ENCODE measurements at regions not wholly inside any gene's neighbourhood (a gene's known extent, or its start where the extent isn't known, plus 50 kb on each side); places are given as distances from the start of the nearest gene placed in this dataset.

GRCh38 chr14:98010784-98011183, 1213.6 kb downstream of the VRK1 start:
- DNase-seq = no peak
- no peaks in the 10 kb centered on the region for H3K9me3 Mint-ChIP-seq
- H3K36me3 Mint-ChIP-seq (ENCODE audit: low read depth) = no peaks in the 10 kb centered on the region
- TF ChIP-seq CTCF (IDR thresholded peaks at IDR 0.05) = no peak
- H3K4me1 Mint-ChIP-seq = no peaks in the 10 kb centered on the region
- no peak overlapping the region for H3K27ac Mint-ChIP-seq
- peaks cover 13% of the 10 kb centered on the region for H3K27me3 Mint-ChIP-seq (ENCODE audit: low read depth, poor library complexity)
- H3K4me3 Mint-ChIP-seq = no peak overlapping the region

GRCh38 chr14:98014851-98015615, 1217.9 kb downstream of the VRK1 start:
- H3K36me3 Mint-ChIP-seq (ENCODE audit: low read depth) = no peaks in the 10 kb centered on the region

GRCh38 chr14:98015921-98016320, 1218.7 kb downstream of the VRK1 start:
- Mint-ChIP-seq H3K4me3 (no peak overlapping the region), H3K27ac (no peak overlapping the region), H3K27me3 (ENCODE audit: low read depth, poor library complexity) (peaks cover 29% of the 10 kb centered on the region), H3K36me3 (ENCODE audit: low read depth) (no peaks in the 10 kb centered on the region), H3K9me3 (no peaks in the 10 kb centered on the region), H3K4me1 (no peaks in the 10 kb centered on the region)
- no peak for TF ChIP-seq CTCF (IDR thresholded peaks at IDR 0.05)
- DNase-seq = no peak

More at GRCh38 chr14:98014851-98015615, 1217.9 kb downstream of the VRK1 start:
- H3K9me3 Mint-ChIP-seq = no peaks in the 10 kb centered on the region
- no peak overlapping the region for H3K4me3 Mint-ChIP-seq
- H3K27me3 Mint-ChIP-seq (ENCODE audit: low read depth, poor library complexity) = peaks cover 26% of the 10 kb centered on the region
- H3K4me1 Mint-ChIP-seq = no peaks in the 10 kb centered on the region
- no peak overlapping the region for H3K27ac Mint-ChIP-seq
- no peak for DNase-seq
- TF ChIP-seq CTCF (IDR thresholded peaks at IDR 0.05) = no peak

GRCh38 chr14:98018628-98019027, 1221.4 kb downstream of the VRK1 start:
- Mint-ChIP-seq H3K36me3 (ENCODE audit: low read depth) (no peaks in the 10 kb centered on the region), H3K27ac (no peak overlapping the region), H3K27me3 (ENCODE audit: low read depth, poor library complexity) (peaks cover 42% of the 10 kb centered on the region), H3K4me1 (no peaks in the 10 kb centered on the region), H3K4me3 (no peak overlapping the region), H3K9me3 (no peaks in the 10 kb centered on the region)
- TF ChIP-seq CTCF (IDR thresholded peaks at IDR 0.05) = no peak
- no peak for DNase-seq

- no peak for TF ChIP-seq CTCF (IDR thresholded peaks at IDR 0.05)
- Mint-ChIP-seq H3K4me3 (no peak overlapping the region), H3K27ac (no peak overlapping the region), H3K27me3 (ENCODE audit: low read depth, poor library complexity) (peaks cover 39% of the 10 kb centered on the region), H3K36me3 (ENCODE audit: low read depth) (no peaks in the 10 kb centered on the region), H3K9me3 (no peaks in the 10 kb centered on the region), H3K4me1 (no peaks in the 10 kb centered on the region)
- DNase-seq = no peak
Observed at GRCh38 chr14:98022541-98023520, 1225.6 kb downstream of the VRK1 start.

All from nephron progenitor cell (in vitro differentiated cells).